ENCODE measurements at regions not wholly inside any gene's neighbourhood (a gene's known extent, or its start where the extent isn't known, plus 50 kb on each side); places are given as distances from the start of the nearest gene placed in this dataset.

- DNase-seq (ENCODE audit: low read depth), result no peak
Observed at GRCh38 chr16:49910541-49911071, 54.7 kb upstream of the ZNF423 start.

GRCh38 chr16:49911430-49911829, 55.5 kb upstream of the ZNF423 start:
- DNase-seq (ENCODE audit: low read depth), result no peak

- no peak for DNase-seq (ENCODE audit: low read depth)
Observed at GRCh38 chr16:49912721-49913120, 56.8 kb upstream of the ZNF423 start.

GRCh38 chr16:49913720-49914119, 57.8 kb upstream of the ZNF423 start:
- DNase-seq (ENCODE audit: low read depth), result no peak

GRCh38 chr16:49914657-49915056, 58.7 kb upstream of the ZNF423 start:
- no peak for DNase-seq (ENCODE audit: low read depth)

GRCh38 chr16:49918257-49918656, 62.3 kb upstream of the ZNF423 start:
- DNase-seq (ENCODE audit: low read depth), result no peak

- DNase-seq (ENCODE audit: low read depth), result no peak
Observed at GRCh38 chr16:49919327-49919726, 63.4 kb upstream of the ZNF423 start.

GRCh38 chr16:49920397-49920796, 64.5 kb upstream of the ZNF423 start:
- DNase-seq (ENCODE audit: low read depth), result no peak

GRCh38 chr16:49921106-49921505, 65.2 kb upstream of the ZNF423 start:
- DNase-seq (ENCODE audit: low read depth), result no peak

- DNase-seq (ENCODE audit: low read depth), result peak; percentile 22
Observed at GRCh38 chr16:49921791-49922456, 66.0 kb upstream of the ZNF423 start.

- no peak for DNase-seq (ENCODE audit: low read depth)
Observed at GRCh38 chr16:49923411-49923810, 67.5 kb upstream of the ZNF423 start.

- no peak for DNase-seq (ENCODE audit: low read depth)
Observed at GRCh38 chr16:49924078-49924477, 68.2 kb upstream of the ZNF423 start.

GRCh38 chr16:49926941-49927340, 71.0 kb upstream of the ZNF423 start:
- DNase-seq (ENCODE audit: low read depth), result no peak

GRCh38 chr16:49928176-49929041, 72.5 kb upstream of the ZNF423 start:
- DNase-seq (ENCODE audit: low read depth), result no peak

- no peak for DNase-seq (ENCODE audit: low read depth)
Observed at GRCh38 chr16:49929626-49930025, 73.7 kb upstream of the ZNF423 start.

GRCh38 chr16:49930841-49931240, 74.9 kb upstream of the ZNF423 start:
- DNase-seq (ENCODE audit: low read depth), result no peak

- no peak for DNase-seq (ENCODE audit: low read depth)
Observed at GRCh38 chr16:49931266-49931665, 75.4 kb upstream of the ZNF423 start.

GRCh38 chr16:49931916-49932315, 76.0 kb upstream of the ZNF423 start:
- no peak for DNase-seq (ENCODE audit: low read depth)

- DNase-seq (ENCODE audit: low read depth), result no peak
Observed at GRCh38 chr16:49932434-49932833, 76.5 kb upstream of the ZNF423 start.

GRCh38 chr16:49932946-49933345, 77.0 kb upstream of the ZNF423 start:
- DNase-seq (ENCODE audit: low read depth), result peak; percentile 57

GRCh38 chr16:49936791-49937190, 80.9 kb upstream of the ZNF423 start:
- DNase-seq (ENCODE audit: low read depth), result no peak

GRCh38 chr16:49937886-49938285, 82.0 kb upstream of the ZNF423 start:
- no peak for DNase-seq (ENCODE audit: low read depth)

- no peak for DNase-seq (ENCODE audit: low read depth)
Observed at GRCh38 chr16:49939495-49939894, 83.6 kb upstream of the ZNF423 start.
